GM21528 (cell line): ENCODE measurements at regions not wholly inside any gene's neighbourhood (a gene's known extent, or its start where the extent isn't known, plus 50 kb on each side); places are given as distances from the start of the nearest gene placed in this dataset.
"Not testable (repeated sequence)": the region's sequence is repeated elsewhere in the genome, so short reads cannot be mapped to it uniquely, and the experiment has no call there.

Experiments
- ATAC-seq: cut with Tn5 transposase; IDR thresholded peaks from one replicate; pipeline ENCODE4 v1.9.1; 2021; ENCODE audit warnings: mild to moderate bottlenecking, moderate library complexity; ENCODE audit not compliant: unreplicated experiment, low FRiP score

DNA sequence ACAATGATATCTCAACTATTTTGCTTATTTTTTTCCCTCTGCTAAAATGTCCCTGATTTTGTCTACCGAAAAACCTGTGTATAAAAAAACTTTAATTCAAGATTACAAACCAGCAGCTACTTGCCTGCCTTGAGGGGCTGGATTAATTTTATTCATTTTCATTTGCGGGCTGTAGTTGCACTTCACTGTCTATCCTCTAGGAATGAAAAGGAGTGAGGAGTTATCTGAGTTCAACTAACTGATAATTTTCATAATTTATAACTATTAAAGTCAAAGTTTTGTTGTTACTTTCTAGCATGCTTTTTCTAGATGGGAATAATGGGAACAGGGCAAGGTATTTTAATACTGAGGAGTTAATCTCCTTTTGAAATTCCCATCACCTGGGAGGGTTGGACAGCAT, 50.3 kb upstream of the AGTPBP1 start:
- not testable (repeated sequence) for ATAC-seq

DNA sequence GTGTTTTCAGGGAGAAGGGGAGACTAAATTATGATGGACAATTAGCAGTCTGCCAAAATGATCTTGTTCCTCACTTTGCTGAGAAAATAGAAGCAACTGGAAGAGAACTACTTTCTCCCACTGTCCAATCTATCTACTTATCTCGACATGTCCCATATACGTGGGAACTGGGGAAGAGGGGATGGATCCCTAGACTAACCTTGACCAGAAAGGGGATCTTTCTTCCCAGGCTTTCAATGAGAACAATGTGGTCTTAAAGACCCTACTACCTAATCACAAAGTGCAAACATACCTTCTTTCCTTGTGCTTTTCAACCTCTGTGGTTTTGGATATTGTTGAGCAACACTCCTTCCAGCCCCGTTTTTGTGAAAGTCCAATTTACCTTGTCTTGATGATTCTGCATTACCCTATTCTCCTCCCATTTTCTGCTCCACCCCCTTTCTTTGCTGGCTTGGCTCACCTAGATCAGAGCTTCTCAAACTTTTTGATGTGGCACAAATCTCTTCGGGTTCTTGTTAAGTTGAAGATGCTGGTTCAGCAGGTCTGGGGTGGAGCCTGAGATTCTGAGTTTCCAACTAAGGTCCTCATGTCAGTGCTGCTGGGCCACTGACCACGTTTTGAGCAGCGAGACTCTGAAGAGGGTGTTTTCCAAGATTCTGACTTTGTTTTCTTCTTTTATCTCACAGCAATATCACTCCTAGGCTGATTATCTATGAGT, 61.4 kb upstream of the AGTPBP1 start:
- not testable (repeated sequence) for ATAC-seq

DNA sequence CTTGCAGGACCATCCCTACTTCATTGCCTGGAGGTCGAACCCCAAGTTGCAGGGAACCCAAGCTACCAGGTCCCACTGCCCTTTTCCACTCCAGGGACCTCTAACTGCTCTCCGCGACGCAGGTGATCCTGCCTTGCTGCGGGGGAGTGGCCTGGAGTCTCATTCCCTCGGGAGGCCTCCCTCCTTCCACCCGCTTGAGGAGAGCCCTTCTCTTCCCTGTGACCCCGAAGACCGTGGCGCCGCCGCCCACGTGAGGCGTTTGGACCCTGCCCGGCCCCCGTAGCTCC, 63.0 kb upstream of the AGTPBP1 start:
- ATAC-seq: not testable (repeated sequence)

- peak; percentile 82 for ATAC-seq
These were observed 63.6 kb upstream of the AGTPBP1 start for GRCh38 chr9:85805134-85806005.

- not testable (repeated sequence) for ATAC-seq
These were observed 66.6 kb upstream of the AGTPBP1 start for GRCh38 chr9:85808329-85808728.

GRCh38 chr9:85813388-85813787, 71.6 kb upstream of the AGTPBP1 start:
- ATAC-seq: not testable (repeated sequence)

- not testable (repeated sequence) for ATAC-seq
These were observed 73.0 kb upstream of the AGTPBP1 start for GRCh38 chr9:85814800-85815199.

DNA sequence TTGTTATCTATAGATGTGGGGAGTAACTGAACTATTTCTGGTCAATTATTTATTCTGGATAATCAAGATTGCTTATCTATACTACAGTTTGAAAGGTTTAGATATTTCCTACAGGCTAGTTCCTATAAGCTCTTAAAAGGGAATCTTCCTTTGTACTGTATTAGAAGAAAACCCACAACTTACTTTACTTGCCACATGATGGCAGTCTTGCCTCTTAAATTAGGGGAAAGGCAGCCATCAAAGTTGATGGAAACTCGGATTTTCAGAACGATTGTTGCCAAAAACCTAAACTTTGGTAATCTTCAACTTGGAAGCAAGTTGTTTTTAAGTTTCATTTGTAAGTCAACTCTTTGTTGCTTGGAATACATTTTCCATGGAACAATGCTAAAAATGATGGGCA, 77.2 kb upstream of the AGTPBP1 start:
- ATAC-seq: not testable (repeated sequence)

GRCh38 chr9:85820598-85820997, 78.8 kb upstream of the AGTPBP1 start:
- ATAC-seq: not testable (repeated sequence)

- not testable (repeated sequence) for ATAC-seq
These were observed 83.2 kb upstream of the AGTPBP1 start for GRCh38 chr9:85824949-85825348.

GRCh38 chr9:85834591-85834990, 92.8 kb upstream of the AGTPBP1 start:
- not testable (repeated sequence) for ATAC-seq

DNA sequence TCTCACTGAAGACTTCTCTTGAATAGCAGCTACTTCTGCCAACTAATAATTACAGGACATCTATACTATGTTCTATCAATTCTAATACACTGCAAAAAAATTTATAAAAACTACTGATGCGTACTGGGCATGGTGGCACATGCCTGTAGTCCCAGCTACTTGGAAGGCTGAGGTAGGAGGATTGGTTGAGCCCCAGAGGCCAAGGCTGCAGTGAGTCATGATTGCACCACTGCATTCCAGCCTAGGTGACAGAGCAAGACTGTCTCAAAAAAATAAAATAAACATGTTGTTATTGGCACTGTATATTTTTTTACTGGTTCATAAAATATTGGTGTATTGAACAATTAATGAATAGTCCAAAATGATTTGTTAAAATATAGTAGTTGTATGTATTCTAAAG, 97.0 kb upstream of the NAA35 start:
- ATAC-seq: not testable (repeated sequence)

GRCh38 chr9:85847782-85848181, 93.2 kb upstream of the NAA35 start:
- not testable (repeated sequence) for ATAC-seq

DNA sequence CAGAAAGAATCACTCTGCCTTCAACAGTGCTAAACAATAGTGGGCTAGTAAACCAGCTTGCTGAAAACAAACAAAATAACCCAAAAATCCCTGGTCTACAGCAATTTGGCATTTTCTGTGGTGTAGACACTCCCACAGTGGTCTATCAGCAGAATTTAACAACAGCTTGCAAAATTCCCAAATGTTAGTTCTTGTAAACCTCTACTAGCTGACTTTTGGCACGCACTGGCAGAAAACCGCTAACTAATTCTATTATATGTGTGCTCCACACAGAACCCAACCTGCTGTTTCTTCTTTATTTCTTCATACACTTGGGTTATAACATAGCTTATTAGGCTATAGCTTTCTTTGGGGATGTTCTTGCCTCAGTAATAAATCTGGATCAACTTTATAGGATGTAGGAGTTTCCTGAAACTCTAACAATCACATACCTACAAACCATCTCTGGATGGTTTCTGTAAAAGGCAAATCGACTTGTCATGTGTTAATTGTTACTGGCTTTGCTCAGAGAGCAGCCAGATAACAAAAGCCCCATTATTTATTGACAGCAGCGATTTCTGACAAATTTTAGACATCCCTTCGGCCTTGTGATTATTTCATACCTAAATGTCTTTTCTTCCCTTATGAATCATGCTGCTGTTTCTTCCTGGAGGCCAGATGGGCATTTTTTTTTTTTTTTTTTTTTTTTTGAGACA, 82.7 kb upstream of the NAA35 start:
- ATAC-seq: no peak

DNA sequence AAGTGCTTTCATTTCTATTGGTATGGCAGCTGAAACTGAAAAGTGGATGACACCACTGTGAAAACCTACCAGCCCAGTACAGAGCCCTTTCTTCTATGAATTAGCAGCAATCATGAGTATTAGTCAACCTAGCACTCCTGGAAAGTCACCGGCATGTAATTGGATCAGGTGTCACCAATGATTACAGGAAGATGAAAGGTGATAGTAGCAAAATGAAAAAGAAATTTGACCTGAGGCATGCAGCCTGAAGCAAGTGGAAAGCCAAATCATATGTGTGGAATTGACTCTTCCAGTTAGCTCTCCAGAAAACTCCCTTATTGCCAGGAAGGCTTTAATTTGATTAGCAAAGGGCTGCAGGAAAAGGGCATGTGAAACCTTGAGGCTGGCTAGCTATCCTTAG, 81.2 kb upstream of the NAA35 start:
- ATAC-seq: no peak

DNA sequence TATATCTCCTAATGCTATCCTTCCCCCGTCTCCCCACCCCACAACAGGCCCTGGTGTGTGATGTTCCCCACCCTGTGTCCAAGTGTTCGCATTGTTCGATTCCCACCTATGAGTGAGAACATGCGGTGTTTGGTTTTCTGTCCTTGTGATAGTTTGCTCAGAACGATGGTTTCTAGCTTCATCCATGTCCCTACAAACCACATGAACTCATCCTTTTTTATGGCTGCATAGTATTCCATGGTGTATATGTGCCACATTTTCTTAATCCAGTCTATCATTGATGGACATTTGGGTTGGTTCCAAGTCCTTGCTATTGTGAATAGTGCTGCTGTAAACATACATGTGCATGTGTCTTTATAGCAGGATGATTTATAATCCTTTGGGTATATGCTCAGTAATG, 79.1 kb upstream of the NAA35 start:
- ATAC-seq: not testable (repeated sequence)

DNA sequence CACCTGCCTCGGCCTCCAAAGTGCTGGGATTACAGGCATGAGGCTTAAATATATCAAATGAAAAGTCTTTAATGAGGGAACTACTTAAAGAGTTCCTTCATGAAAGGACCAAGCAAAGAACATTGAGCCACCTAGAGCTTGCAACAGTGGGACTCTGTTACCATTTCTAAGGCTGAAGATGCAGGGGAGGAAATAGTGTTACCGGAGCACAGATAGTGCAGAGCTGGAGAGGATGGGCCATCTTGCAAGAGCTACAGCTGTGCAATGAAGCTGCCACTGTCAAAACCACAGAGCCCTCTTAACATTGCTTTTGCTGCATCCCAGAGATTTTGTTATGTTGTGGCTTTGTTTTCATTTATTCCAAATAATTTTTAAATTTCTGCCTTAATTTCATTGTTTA, 77.1 kb upstream of the NAA35 start:
- ATAC-seq: no peak

- no peak for ATAC-seq
These were observed 69.9 kb upstream of the NAA35 start for GRCh38 chr9:85871008-85871407.

GRCh38 chr9:85871683-85872082, 69.3 kb upstream of the NAA35 start:
- ATAC-seq: not testable (repeated sequence)

DNA sequence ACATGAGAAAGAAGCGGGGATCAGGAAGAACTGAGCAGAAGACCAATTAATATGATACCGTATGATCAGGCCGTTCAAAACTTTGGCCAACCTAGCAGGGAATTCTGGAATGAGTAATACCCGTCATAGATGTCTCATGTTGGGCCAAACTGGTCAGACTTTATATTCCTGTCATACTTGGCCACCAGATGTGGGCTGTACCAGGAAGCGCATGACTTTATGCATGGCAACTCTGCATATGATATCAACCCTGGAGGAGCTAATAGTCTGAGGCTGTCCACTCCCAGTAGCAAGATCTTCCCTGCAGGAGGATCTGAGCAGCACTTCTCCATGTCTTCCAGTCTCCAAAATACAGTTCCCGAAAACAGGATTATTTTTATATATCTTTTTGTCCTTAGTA, 68.5 kb upstream of the NAA35 start:
- no peak for ATAC-seq

DNA sequence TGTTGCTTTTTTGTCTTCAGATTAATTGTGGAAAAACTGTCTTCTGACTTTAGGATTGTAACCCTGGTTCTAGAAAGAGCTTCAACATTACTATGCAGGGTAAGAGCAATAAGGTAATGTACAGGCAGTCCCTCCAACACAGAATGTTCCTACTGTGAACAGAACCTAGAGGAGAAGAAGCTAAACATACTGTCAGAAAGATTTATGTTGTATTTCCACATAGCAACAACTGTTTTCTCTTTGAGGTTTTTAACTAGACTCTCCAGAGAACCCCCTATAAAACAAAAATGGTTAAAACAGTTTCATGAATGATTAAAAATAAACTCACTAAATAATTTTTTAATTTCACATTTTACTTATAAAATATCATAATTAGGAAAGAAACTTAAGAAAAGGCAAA, 64.3 kb upstream of the NAA35 start:
- ATAC-seq: no peak
